IMR-90 (cell line): ENCODE measurements at regions not wholly inside any gene's neighbourhood (a gene's known extent, or its start where the extent isn't known, plus 50 kb on each side); places are given as distances from the start of the nearest gene placed in this dataset.

Experiments used
- ATAC-seq: fragments of 200-7000 bp; cut with Tn5 transposase; 2 replicates; pipeline ENCODE4 v1.9.1; 2020; ENCODE audit warnings: low read depth, mild to moderate bottlenecking, moderate library complexity
- BruUV-seq: library from RNA; stranded (reverse); fragments of 400-500 nt; replicated peaks from 2 replicates; lab custom pipeline; 2021; lab: Mats Ljungman, UMichigan
- CTCF ChIA-PET: fragments of 300-600 bp; formaldehyde crosslinking; extraction: SDS; loops from one replicate; lab custom pipeline; 2021; ENCODE audit warnings: antibody characterized with exemption; lab: Yijun Ruan, JAX
- POLR2A ChIA-PET: fragments of 300-600 bp; sonication (Branson Sonifier 250); formaldehyde crosslinking; loops from one replicate; lab custom pipeline; 2022; ENCODE audit warnings: antibody characterized with exemption; ENCODE audit not compliant: unreplicated experiment; lab: Charles Lee
- DNase-seq: peaks from one replicate; pipeline ENCODE4 v3.0.0; 2013
- H2AFZ ChIP-seq: replicated peaks from 2 replicates; pipeline ENCODE3; 2013; ENCODE audit warnings: low read length, mild to moderate bottlenecking; ENCODE audit not compliant: poor library complexity
- H2AK5ac ChIP-seq: 2 replicates; pipeline ENCODE4 v1.6.1; 2013; ENCODE audit warnings: low read depth, low read length, inconsistent platforms
- H2AK9ac ChIP-seq: replicated peaks from 2 replicates; pipeline ENCODE3; 2013; ENCODE audit warnings: mild to moderate bottlenecking, low read depth, low read length, moderate library complexity; ENCODE audit not compliant: poor library complexity
- H2BK120ac ChIP-seq: 2 replicates; pipeline ENCODE4 v1.6.1; 2013; ENCODE audit warnings: low read depth, low read length, inconsistent platforms
- H2BK15ac ChIP-seq: 3 replicates; pipeline ENCODE4 v1.6.1; 2013; ENCODE audit warnings: low read depth, low read length, inconsistent platforms
- H2BK20ac ChIP-seq: 2 replicates; pipeline ENCODE4 v1.6.1; 2013; ENCODE audit warnings: low read depth, mild to moderate bottlenecking, inconsistent platforms, low read length, moderate library complexity
- H2BK5ac ChIP-seq: 2 replicates; pipeline ENCODE4 v1.6.1; 2013; ENCODE audit warnings: mild to moderate bottlenecking, low read depth, low read length, inconsistent platforms; ENCODE audit not compliant: poor library complexity, severe bottlenecking
- H3K14ac ChIP-seq: replicated peaks from 2 replicates; pipeline ENCODE4 v1.6.1; 2013; ENCODE audit warnings: low read depth, low read length, inconsistent platforms
- H3K18ac ChIP-seq: 2 replicates; pipeline ENCODE4 v1.6.1; 2013; ENCODE audit warnings: low read depth, low read length, control low read depth
- H3K23ac ChIP-seq: 2 replicates; pipeline ENCODE4 v1.6.1; 2013; ENCODE audit warnings: low read depth, low read length, inconsistent platforms
- H3K27ac ChIP-seq: 2 replicates; pipeline ENCODE4 v1.5.1; 2013; ENCODE audit warnings: mild to moderate bottlenecking, control low read depth, low read length; ENCODE audit not compliant: insufficient read depth
- H3K27me3 ChIP-seq: 2 replicates; pipeline ENCODE4 v1.6.1; 2013; ENCODE audit warnings: low read length; ENCODE audit not compliant: control insufficient read depth, insufficient read depth
- H3K36me3 ChIP-seq: 2 replicates; pipeline ENCODE4 v1.6.1; 2013; ENCODE audit warnings: low read length, mixed read lengths; ENCODE audit not compliant: control insufficient read depth, insufficient read depth
- H3K4ac ChIP-seq: 2 replicates; pipeline ENCODE4 v1.6.1; 2013; ENCODE audit warnings: low read depth, low read length, inconsistent platforms
- H3K4me1 ChIP-seq: 2 replicates; pipeline ENCODE4 v1.6.1; 2013; ENCODE audit warnings: low read length, mixed read lengths; ENCODE audit not compliant: control insufficient read depth, insufficient read depth
- H3K4me2 ChIP-seq: 2 replicates; pipeline ENCODE4 v1.6.1; 2013; ENCODE audit warnings: low read depth, mild to moderate bottlenecking, control low read depth, low read length, moderate library complexity
- H3K4me3 ChIP-seq: 2 replicates; pipeline ENCODE4 v1.5.1; 2013; ENCODE audit warnings: low read depth, mild to moderate bottlenecking, control low read depth, low read length, moderate library complexity; ENCODE audit not compliant: insufficient read depth
- H3K56ac ChIP-seq: 2 replicates; pipeline ENCODE4 v1.6.1; 2013; ENCODE audit warnings: low read length, inconsistent platforms; ENCODE audit not compliant: insufficient read depth; ENCODE audit errors: extremely low read depth
- H3K79me1 ChIP-seq, 2 experiments: 2 replicates each; pipeline ENCODE4 v1.6.1; 2013; ENCODE audit warnings: low read length in 2 of 2, inconsistent platforms in 1 of 2, low read depth in 1 of 2
- H3K9ac ChIP-seq: 2 replicates; pipeline ENCODE4 v1.6.1; 2013; ENCODE audit warnings: low read depth, low read length, control low read depth
- H3K9me1 ChIP-seq: 2 replicates; pipeline ENCODE4 v1.6.1; 2013; ENCODE audit warnings: low read length, inconsistent platforms; ENCODE audit not compliant: insufficient read depth
- H3K9me3 ChIP-seq: 2 replicates; pipeline ENCODE4 v1.6.1; 2013; ENCODE audit warnings: low read length; ENCODE audit not compliant: control insufficient read depth, insufficient read depth
- H4K20me1 ChIP-seq: 2 replicates; pipeline ENCODE4 v1.6.1; 2013; ENCODE audit warnings: low read length, inconsistent platforms; ENCODE audit not compliant: insufficient read depth
- H4K5ac ChIP-seq: 2 replicates; pipeline ENCODE4 v1.6.1; 2013; ENCODE audit warnings: mild to moderate bottlenecking, low read depth, low read length, control low read depth
- H4K8ac ChIP-seq, 2 experiments: 2 replicates each; pipeline ENCODE4 v1.6.1; 2013; ENCODE audit warnings: low read depth in 2 of 2, low read length in 2 of 2, control low read depth in 1 of 2, inconsistent platforms in 1 of 2
- H4K91ac ChIP-seq: 2 replicates; pipeline ENCODE4 v1.6.1; 2013; ENCODE audit warnings: low read depth, low read length, inconsistent platforms; ENCODE audit not compliant: insufficient read depth
- CEBPB ChIP-seq: IDR thresholded peaks from 2 replicates; pipeline ENCODE4 v1.6.1; 2012; ENCODE audit warnings: low read depth, low read length, improper control_type of control experiment
- MAFK ChIP-seq: IDR thresholded peaks from 2 replicates; pipeline ENCODE4 v1.6.1; 2012; ENCODE audit warnings: low read depth, low read length, improper control_type of control experiment
- MAZ ChIP-seq: IDR thresholded peaks from 2 replicates; pipeline ENCODE4 v1.6.1; 2012; ENCODE audit warnings: low read depth, mild to moderate bottlenecking, low read length, improper control_type of control experiment, moderate library complexity, borderline replicate concordance
- MXI1 ChIP-seq: IDR thresholded peaks from 2 replicates; pipeline ENCODE4 v1.6.1; 2012; ENCODE audit warnings: low read depth, mild to moderate bottlenecking, low read length, moderate library complexity, borderline replicate concordance
- NFE2L2 ChIP-seq: fragments of 150-350 bp; IDR thresholded peaks from 2 replicates; pipeline ENCODE4 v1.6.1; 2016; ENCODE audit warnings: low read depth, mild to moderate bottlenecking, low read length
- POLR2A ChIP-seq: IDR thresholded peaks from 2 replicates; pipeline ENCODE4 v1.6.1; 2012; ENCODE audit warnings: mild to moderate bottlenecking, low read depth, low read length
- RAD21 ChIP-seq: IDR thresholded peaks from 2 replicates; pipeline ENCODE4 v1.6.1; 2012; ENCODE audit warnings: low read length, improper control_type of control experiment
- RCOR1 ChIP-seq: IDR thresholded peaks from 2 replicates; pipeline ENCODE4 v1.6.1; 2012; ENCODE audit warnings: mild to moderate bottlenecking, low read length, improper control_type of control experiment; ENCODE audit not compliant: insufficient replicate concordance
- RFX5 ChIP-seq: IDR thresholded peaks from 2 replicates; pipeline ENCODE4 v1.8.0; 2012; ENCODE audit warnings: low read depth, mild to moderate bottlenecking, low read length, moderate library complexity
- SMC3 ChIP-seq: fragments of 150-350 bp; IDR thresholded peaks from 2 replicates; pipeline ENCODE4 v1.6.1; 2016; ENCODE audit warnings: low read depth, mild to moderate bottlenecking, antibody characterized with exemption, low read length, moderate library complexity
- WGBS, 2 experiments: methylation state at CpG; one replicate each; pipeline versions ENCODE4 v1.1.5 to v1.1.7; 2013; ENCODE audit warnings: missing lambda C conversion rate in 2 of 2; ENCODE audit not compliant: insufficient read length in 1 of 2; ENCODE audit errors: extremely low coverage in 2 of 2; 5-methylcytosine and 5-hydroxymethylcytosine counted together
- dilution Hi-C: fragments of 300-500 bp; cut with HindIII; formaldehyde crosslinking; loops from one replicate; pipeline ENCODE4 v1.14.3; 2018; ENCODE audit warnings: low sequenced_read_pairs; ENCODE audit not compliant: unreplicated experiment
- in situ Hi-C: fragments of 300-500 bp; cut with MboI; formaldehyde crosslinking; loops from 3 replicates; pipeline ENCODE4 v1.14.3; 2019; ENCODE audit warnings: low sequenced_read_pairs, inconsistent platforms, mixed read lengths
- intact Hi-C: fragments of 100-400 bp; cut with micrococcal nuclease; formaldehyde crosslinking; loops from 2 replicates; pipeline ENCODE4 v1.10.0; 2022
- TF ChIP-seq, protein P1 (sequence below): fragments of 150-350 bp; IDR thresholded peaks from 2 replicates; pipeline ENCODE4 v1.6.1; 2016; ENCODE audit warnings: low read depth, mild to moderate bottlenecking, low read length, moderate library complexity, borderline replicate concordance
- TF ChIP-seq, protein P2 (sequence below): fragments of 150-350 bp; IDR thresholded peaks from 2 replicates; pipeline ENCODE4 v1.6.1; 2017; ENCODE audit warnings: mild to moderate bottlenecking, antibody characterized with exemption, low read length, low read depth
- TF ChIP-seq, protein P3 (sequence below): conservative IDR thresholded peaks from 2 replicates; pipeline ENCODE4 v1.5.1; 2012; ENCODE audit warnings: mild to moderate bottlenecking, low read depth, low read length, improper control_type of control experiment

DNA sequence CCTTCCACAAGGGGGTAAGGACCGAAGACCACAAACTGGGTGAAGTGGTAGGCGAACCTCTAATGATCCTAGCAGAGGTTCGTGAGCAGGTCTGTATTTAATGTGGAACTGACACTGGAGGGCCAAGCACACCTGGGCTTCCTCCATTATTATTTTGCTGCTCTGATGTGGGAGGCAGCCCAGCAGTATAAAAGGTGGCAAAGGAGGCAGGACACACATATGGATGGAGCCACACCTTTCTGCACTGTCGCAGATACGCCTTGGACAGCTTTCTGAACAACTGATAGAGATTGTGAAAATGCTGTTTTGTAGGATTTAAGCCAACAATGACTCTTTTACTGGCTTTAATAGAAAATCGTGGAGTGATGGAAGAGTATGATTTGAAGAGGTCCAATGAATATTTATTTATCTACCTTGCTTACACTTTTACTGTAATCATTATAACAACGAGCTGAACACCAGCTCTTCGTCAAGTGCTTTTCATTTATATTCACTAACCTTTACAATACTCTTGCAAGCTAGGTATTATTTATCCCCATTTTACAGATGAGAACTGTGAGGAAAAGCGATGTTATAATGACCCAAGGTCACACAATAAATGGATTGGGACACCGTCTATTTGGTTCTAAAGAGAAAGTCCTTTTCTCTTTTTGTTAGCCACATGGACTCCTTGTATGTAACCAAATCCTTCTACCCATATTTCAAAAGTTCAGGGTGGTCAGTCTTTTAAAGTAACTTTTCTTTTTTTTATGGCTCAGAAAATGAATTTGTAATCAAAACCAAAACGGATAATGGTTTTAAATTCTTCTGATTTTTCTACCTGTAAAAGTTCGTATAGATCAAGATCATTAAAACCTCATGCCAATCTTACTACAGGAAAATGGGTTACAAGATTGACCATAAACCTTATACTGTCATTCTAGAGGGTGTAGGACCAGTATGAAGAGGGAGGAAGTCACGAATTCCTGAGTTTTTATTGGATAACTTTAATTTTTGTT is 116.9 kb downstream of the UTRN start:
- H2AK9ac ChIP-seq, result no peak overlapping the region
- no peak overlapping the region for H4K8ac ChIP-seq
- CTCF ChIA-PET, result no interaction called here
- no peak overlapping the region for H3K14ac ChIP-seq
- no peak overlapping the region for H4K5ac ChIP-seq
- H3K9me3 ChIP-seq, result peaks cover 4% of the 10 kb centered on the region
- no peak overlapping the region for H4K91ac ChIP-seq
- no peak overlapping the region for H3K9ac ChIP-seq
- no peak for DNase-seq
- dilution Hi-C loops (no loop called here), in situ Hi-C loops (no loop called here), intact Hi-C loops (no loop called here)
- H3K18ac ChIP-seq, result no peak overlapping the region
- peaks cover 2% of the 10 kb centered on the region; the same call in 1 of the 2 replicates for H3K9me1 ChIP-seq
- no peak for TF ChIP-seq RFX5
- TF ChIP-seq, protein P1, sequence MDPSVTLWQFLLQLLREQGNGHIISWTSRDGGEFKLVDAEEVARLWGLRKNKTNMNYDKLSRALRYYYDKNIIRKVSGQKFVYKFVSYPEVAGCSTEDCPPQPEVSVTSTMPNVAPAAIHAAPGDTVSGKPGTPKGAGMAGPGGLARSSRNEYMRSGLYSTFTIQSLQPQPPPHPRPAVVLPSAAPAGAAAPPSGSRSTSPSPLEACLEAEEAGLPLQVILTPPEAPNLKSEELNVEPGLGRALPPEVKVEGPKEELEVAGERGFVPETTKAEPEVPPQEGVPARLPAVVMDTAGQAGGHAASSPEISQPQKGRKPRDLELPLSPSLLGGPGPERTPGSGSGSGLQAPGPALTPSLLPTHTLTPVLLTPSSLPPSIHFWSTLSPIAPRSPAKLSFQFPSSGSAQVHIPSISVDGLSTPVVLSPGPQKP, result no peak
- TF ChIP-seq RCOR1, result no peak
- no peak for TF ChIP-seq RAD21
- no peak for TF ChIP-seq SMC3
- TF ChIP-seq, protein P2, sequence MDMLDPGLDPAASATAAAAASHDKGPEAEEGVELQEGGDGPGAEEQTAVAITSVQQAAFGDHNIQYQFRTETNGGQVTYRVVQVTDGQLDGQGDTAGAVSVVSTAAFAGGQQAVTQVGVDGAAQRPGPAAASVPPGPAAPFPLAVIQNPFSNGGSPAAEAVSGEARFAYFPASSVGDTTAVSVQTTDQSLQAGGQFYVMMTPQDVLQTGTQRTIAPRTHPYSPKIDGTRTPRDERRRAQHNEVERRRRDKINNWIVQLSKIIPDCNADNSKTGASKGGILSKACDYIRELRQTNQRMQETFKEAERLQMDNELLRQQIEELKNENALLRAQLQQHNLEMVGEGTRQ, result no peak
- TF ChIP-seq, protein P3, sequence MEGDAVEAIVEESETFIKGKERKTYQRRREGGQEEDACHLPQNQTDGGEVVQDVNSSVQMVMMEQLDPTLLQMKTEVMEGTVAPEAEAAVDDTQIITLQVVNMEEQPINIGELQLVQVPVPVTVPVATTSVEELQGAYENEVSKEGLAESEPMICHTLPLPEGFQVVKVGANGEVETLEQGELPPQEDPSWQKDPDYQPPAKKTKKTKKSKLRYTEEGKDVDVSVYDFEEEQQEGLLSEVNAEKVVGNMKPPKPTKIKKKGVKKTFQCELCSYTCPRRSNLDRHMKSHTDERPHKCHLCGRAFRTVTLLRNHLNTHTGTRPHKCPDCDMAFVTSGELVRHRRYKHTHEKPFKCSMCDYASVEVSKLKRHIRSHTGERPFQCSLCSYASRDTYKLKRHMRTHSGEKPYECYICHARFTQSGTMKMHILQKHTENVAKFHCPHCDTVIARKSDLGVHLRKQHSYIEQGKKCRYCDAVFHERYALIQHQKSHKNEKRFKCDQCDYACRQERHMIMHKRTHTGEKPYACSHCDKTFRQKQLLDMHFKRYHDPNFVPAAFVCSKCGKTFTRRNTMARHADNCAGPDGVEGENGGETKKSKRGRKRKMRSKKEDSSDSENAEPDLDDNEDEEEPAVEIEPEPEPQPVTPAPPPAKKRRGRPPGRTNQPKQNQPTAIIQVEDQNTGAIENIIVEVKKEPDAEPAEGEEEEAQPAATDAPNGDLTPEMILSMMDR, result no peak
- TF ChIP-seq NFE2L2, result no peak
- no peak for TF ChIP-seq MAZ
- no peak for TF ChIP-seq CEBPB
- TF ChIP-seq POLR2A, result no peak
- no peak for TF ChIP-seq MAFK
- TF ChIP-seq MXI1, result no peak
- no peak overlapping the region for H3K4me2 ChIP-seq
- no peak overlapping the region for H3K56ac ChIP-seq
- H3K79me1 ChIP-seq, result peaks cover 17 to 41% of the 10 kb centered on the region in 2 experiments; a peak in 3 of 4 replicates
- no peaks in the 10 kb centered on the region for H3K36me3 ChIP-seq
- no peak overlapping the region for H3K4ac ChIP-seq
- no peaks in the 10 kb centered on the region for H4K20me1 ChIP-seq
- no peak overlapping the region for H2AFZ ChIP-seq
- BruUV-seq, result no TSS peak
- H3K23ac ChIP-seq, result no peak overlapping the region
- no peak overlapping the region for H2BK5ac ChIP-seq
- H2BK15ac ChIP-seq, result no peak overlapping the region
- H3K4me1 ChIP-seq, result no peaks in the 10 kb centered on the region
- WGBS, 2 experiments, result 100% methylated on average over 2 of the region's 13 CpGs; no CpG with 5 or more reads in 1 of the 2 experiments
- no peak overlapping the region for H3K27ac ChIP-seq
- no peak for ATAC-seq
- no peak overlapping the region for H2AK5ac ChIP-seq
- POLR2A ChIA-PET, result no interaction called here
- no peak overlapping the region for H3K4me3 ChIP-seq
- no peak overlapping the region for H2BK120ac ChIP-seq
- no peaks in the 10 kb centered on the region for H3K27me3 ChIP-seq
- no peak overlapping the region for H2BK20ac ChIP-seq
